ENCODE measurements at regions not wholly inside any gene's neighbourhood (a gene's known extent, or its start where the extent isn't known, plus 50 kb on each side); places are given as distances from the start of the nearest gene placed in this dataset.

GRCh38 chr6:94036024-94036423 is 616.7 kb upstream of the EPHA7 start:
- H3K4me3 ChIP-seq = no peak overlapping the region
- H3K27ac ChIP-seq = no peak overlapping the region
- intact Hi-C loops (cut with DNase I) = no loop called here
- no peak for ATAC-seq
- no peak for TF ChIP-seq CTCF (IDR thresholded peaks at IDR 0.05)
- H3K9me3 ChIP-seq = no peaks in the 10 kb centered on the region
- no peaks in the 10 kb centered on the region for H3K27me3 ChIP-seq (ENCODE audit: insufficient read depth in 3 of 3, low read length in 2 of 3)
- DNase-seq = no peak
- H3K4me1 ChIP-seq = no peaks in the 10 kb centered on the region
- 87 to 92% (median 91%) methylated on average over 3 of the region's 3 CpGs for WGBS, 3 donors
- no peaks in the 10 kb centered on the region for H3K36me3 ChIP-seq (ENCODE audit: insufficient read depth in 1 of 2, low read depth in 1 of 2)

GRCh38 chr6:94027374-94027773 is 608.0 kb upstream of the EPHA7 start:
- WGBS, 3 donors = 83 to 89% (median 86%) methylated on average over 1 of the region's 1 CpG
- DNase-seq (no peak), ATAC-seq (no peak)
- no peak for TF ChIP-seq CTCF (IDR thresholded peaks at IDR 0.05)
- Histone ChIP-seq H3K27ac (no peak overlapping the region), H3K4me3 (no peak overlapping the region), H3K36me3 (ENCODE audit: insufficient read depth in 1 of 2, low read depth in 1 of 2) (no peaks in the 10 kb centered on the region), H3K4me1 (no peaks in the 10 kb centered on the region), H3K9me3 (no peaks in the 10 kb centered on the region), H3K27me3 (ENCODE audit: insufficient read depth in 3 of 3, low read length in 2 of 3) (no peaks in the 10 kb centered on the region)
- intact Hi-C loops (cut with DNase I) = no loop called here

GRCh38 chr6:94026575-94026974 is 607.2 kb upstream of the EPHA7 start:
- no peak overlapping the region for H3K27ac ChIP-seq
- whole genome bisulfite sequencing, 3 donors = 82 to 83% (median 82%) methylated on average over 8 of the region's 8 CpGs
- H3K9me3 ChIP-seq = no peaks in the 10 kb centered on the region
- intact Hi-C loops (cut with DNase I) = no loop called here
- ATAC-seq (no peak), DNase-seq (no peak)
- TF ChIP-seq CTCF (IDR thresholded peaks at IDR 0.05) = no peak
- H3K4me3 ChIP-seq = no peak overlapping the region
- no peaks in the 10 kb centered on the region for H3K4me1 ChIP-seq
- no peaks in the 10 kb centered on the region for H3K27me3 ChIP-seq (ENCODE audit: insufficient read depth in 3 of 3, low read length in 2 of 3)
- H3K36me3 ChIP-seq (ENCODE audit: insufficient read depth in 1 of 2, low read depth in 1 of 2) = no peaks in the 10 kb centered on the region

- no peak for TF ChIP-seq CTCF (IDR thresholded peaks at IDR 0.05)
- WGBS, 3 donors = 12 to 13% (median 13%) methylated on average over 1 of the region's 1 CpG
Observed at GRCh38 chr6:94005835-94006234, 586.5 kb upstream of the EPHA7 start.

GRCh38 chr6:93992976-93993375 is 573.6 kb upstream of the EPHA7 start:
- no peak overlapping the region for H3K4me3 ChIP-seq
- H3K36me3 ChIP-seq (ENCODE audit: insufficient read depth in 1 of 2, low read depth in 1 of 2) = no peaks in the 10 kb centered on the region
- H3K27me3 ChIP-seq (ENCODE audit: insufficient read depth in 3 of 3, low read length in 2 of 3) = no peaks in the 10 kb centered on the region
- no peak for TF ChIP-seq CTCF (IDR thresholded peaks at IDR 0.05)
- H3K4me1 ChIP-seq = no peaks in the 10 kb centered on the region
- no peaks in the 10 kb centered on the region for H3K9me3 ChIP-seq
- no peak overlapping the region for H3K27ac ChIP-seq
- ATAC-seq = no peak
- 15 to 29% (median 18%) methylated on average over 1 of the region's 1 CpG for WGBS, 3 donors
- intact Hi-C loops (cut with DNase I) = no loop called here
- DNase-seq = no peak

More at GRCh38 chr6:94005835-94006234, 586.5 kb upstream of the EPHA7 start:
- H3K36me3 ChIP-seq (ENCODE audit: insufficient read depth in 1 of 2, low read depth in 1 of 2) = no peaks in the 10 kb centered on the region
- no peak overlapping the region for H3K4me3 ChIP-seq
- H3K4me1 ChIP-seq = no peaks in the 10 kb centered on the region
- H3K9me3 ChIP-seq = no peaks in the 10 kb centered on the region
- H3K27ac ChIP-seq = no peak overlapping the region
- intact Hi-C loops (cut with DNase I) = no loop called here
- DNase-seq (no peak), ATAC-seq (no peak)
- H3K27me3 ChIP-seq (ENCODE audit: insufficient read depth in 3 of 3, low read length in 2 of 3) = no peaks in the 10 kb centered on the region

Measured in psoas muscle (tissue), 7 donors.